Endothelial cell of umbilical vein (primary cell): ENCODE measurements at regions not wholly inside any gene's neighbourhood (a gene's known extent, or its start where the extent isn't known, plus 50 kb on each side); places are given as distances from the start of the nearest gene placed in this dataset.

Experiments
- BruUV-seq: library from RNA; stranded (reverse); fragments of 400-500 nt; replicated peaks from 2 replicates; lab custom pipeline; 2021; lab: Mats Ljungman, UMichigan
- CTCF ChIA-PET: fragments of 300-600, 350-600 bp; sonication (Branson Sonifier 250); formaldehyde crosslinking; loops from one replicate; lab custom pipeline; 2021; ENCODE audit warnings: antibody characterized with exemption, inconsistent platforms; lab: Charles Lee
- POLR2A ChIA-PET: fragments of 300-600, 350-600 bp; sonication (Branson Sonifier 250); formaldehyde crosslinking; loops from one replicate; lab custom pipeline; 2021; ENCODE audit warnings: antibody characterized with exemption, inconsistent platforms; lab: Charles Lee
- DNase-seq: peaks from one replicate; pipeline ENCODE4 v3.0.0-alpha.2; 2011; ENCODE audit warnings: low read depth, low spot score
- FAIRE-seq: peaks from 2 replicates; lab custom pipeline; 2011; peaks lifted over from hg19 to GRCh38; lab: Jason Lieb, UNC
- H2AFZ ChIP-seq: 2 replicates; pipeline ENCODE4 v1.6.0; 2012; ENCODE audit warnings: low read depth, low read length, control low read depth, inconsistent platforms
- H3K27ac ChIP-seq: 2 replicates; pipeline ENCODE4 v1.5.1; 2011; ENCODE audit warnings: low read depth, mild to moderate bottlenecking, control low read depth, low read length, moderate library complexity; ENCODE audit not compliant: insufficient read depth
- H3K27me3 ChIP-seq, 2 experiments: 2 replicates each; pipeline versions ENCODE4 v1.6.0 to v1.6.1; 2011; ENCODE audit warnings: low read length in 2 of 2, mixed read lengths in 1 of 2; ENCODE audit not compliant: control insufficient read depth in 2 of 2, insufficient read depth in 2 of 2
- H3K36me3 ChIP-seq, 2 experiments: 2 replicates in 1 of 2; 3 replicates in 1 of 2; pipeline ENCODE4 v1.5.1; 2011; ENCODE audit warnings: low read length in 2 of 2, mild to moderate bottlenecking in 1 of 2, moderate library complexity in 1 of 2; ENCODE audit not compliant: control insufficient read depth in 2 of 2, insufficient read depth in 2 of 2; ENCODE audit errors: extremely low read depth in 1 of 2
- H3K4me1 ChIP-seq: 3 replicates; pipeline ENCODE4 v1.5.1; 2011; ENCODE audit warnings: mild to moderate bottlenecking, low read length; ENCODE audit not compliant: control insufficient read depth, insufficient read depth; ENCODE audit errors: extremely low read depth
- H3K4me2 ChIP-seq: 2 replicates; pipeline ENCODE4 v1.6.1; 2011; ENCODE audit warnings: low read length, control low read depth, mixed read lengths; ENCODE audit not compliant: insufficient read depth
- H3K4me3 ChIP-seq, 3 experiments: fragments of 200-600 bp in 1 of 3; sonication (generic), shearing (Covaris generic) in 1 of 3; replicated peaks in 1 of 3; 2 replicates each; pipeline ENCODE4 v1.5.1; 2011 to 2016; ENCODE audit warnings: control low read depth in 3 of 3, low read length in 3 of 3, mild to moderate bottlenecking in 2 of 3, inconsistent platforms in 1 of 3, low read depth in 1 of 3, moderate library complexity in 1 of 3; ENCODE audit not compliant: insufficient read depth in 1 of 3
- H3K79me2 ChIP-seq: 2 replicates; pipeline ENCODE4 v1.6.0; 2012; ENCODE audit warnings: low read length, inconsistent platforms; ENCODE audit not compliant: control insufficient read depth, insufficient read depth
- H3K9ac ChIP-seq: replicated peaks from 2 replicates; pipeline ENCODE3; 2011; ENCODE audit warnings: low read length, control low read depth; ENCODE audit not compliant: insufficient read depth; ENCODE audit errors: extremely low read depth
- H3K9me1 ChIP-seq: replicated peaks from 3 replicates; pipeline ENCODE4 v1.6.0; 2011; ENCODE audit warnings: mild to moderate bottlenecking, low read length; ENCODE audit not compliant: control insufficient read depth, insufficient read depth; ENCODE audit errors: extremely low read depth
- H3K9me3 ChIP-seq: replicated peaks from 2 replicates; pipeline ENCODE4 v1.5.1; 2012; ENCODE audit warnings: low read length, inconsistent platforms; ENCODE audit not compliant: control insufficient read depth, insufficient read depth
- H4K20me1 ChIP-seq: replicated peaks from 2 replicates; pipeline ENCODE3; 2011; ENCODE audit warnings: mild to moderate bottlenecking, low read length; ENCODE audit not compliant: control insufficient read depth, insufficient read depth; ENCODE audit errors: extremely low read depth
- CTCF ChIP-seq, 2 donors: IDR thresholded peaks; 1 replicate in 1 of 2; 2 replicates in 1 of 2; pipeline ENCODE4 v1.5.1; 2011; ENCODE audit warnings: low read length in 2 of 2, mild to moderate bottlenecking in 2 of 2, moderate library complexity in 2 of 2, control low read depth in 1 of 2, inconsistent platforms in 1 of 2, low read depth in 1 of 2; ENCODE audit not compliant: insufficient read depth in 1 of 2; ENCODE audit errors: extremely low read depth in 1 of 2
- EZH2 ChIP-seq: IDR thresholded peaks from 2 replicates; pipeline ENCODE4 v1.6.1; 2012; ENCODE audit warnings: borderline replicate concordance, low read depth, mild to moderate bottlenecking, moderate library complexity, low read length, inconsistent platforms; ENCODE audit not compliant: severe bottlenecking
- FOS ChIP-seq: IDR thresholded peaks from 2 replicates; pipeline ENCODE4 v1.6.1; 2011; ENCODE audit warnings: mild to moderate bottlenecking, low read length, moderate library complexity, borderline replicate concordance; ENCODE audit not compliant: insufficient read depth
- GATA2 ChIP-seq: IDR thresholded peaks from 2 replicates; pipeline ENCODE4 v1.7.0; 2011; ENCODE audit warnings: low read depth, mild to moderate bottlenecking, moderate library complexity, mixed read lengths, low read length; ENCODE audit not compliant: insufficient read length, insufficient read depth
- JUN ChIP-seq: IDR thresholded peaks from 2 replicates; pipeline ENCODE4 v1.6.1; 2011; ENCODE audit warnings: borderline replicate concordance, low read depth; ENCODE audit not compliant: insufficient read length, insufficient read depth
- MAX ChIP-seq: IDR thresholded peaks from 2 replicates; pipeline ENCODE4 v1.6.1; 2011; ENCODE audit not compliant: insufficient read depth, insufficient read length
- MYC ChIP-seq: IDR thresholded peaks from one replicate; pipeline ENCODE4 v1.6.1; 2011; ENCODE audit warnings: mild to moderate bottlenecking, low read depth, low read length
- POLR2A ChIP-seq: IDR thresholded peaks from 2 replicates; pipeline ENCODE4 v1.6.1; 2012; ENCODE audit warnings: low read depth, mild to moderate bottlenecking, control low read depth, low read length
- POLR2AphosphoS5 ChIP-seq: IDR thresholded peaks from 2 replicates; pipeline ENCODE4 v1.6.1; 2012; ENCODE audit warnings: low read depth, mild to moderate bottlenecking, control low read depth, low read length, moderate library complexity; ENCODE audit not compliant: insufficient read depth
- dilution Hi-C: fragments of 300-500 bp; cut with MboI; formaldehyde crosslinking; loops from one replicate; pipeline ENCODE4 v1.15.0; 2019; ENCODE audit warnings: low sequenced_read_pairs; ENCODE audit not compliant: extremely low pct_ligation_motif_present
- intact Hi-C: fragments of 100-400 bp; cut with micrococcal nuclease; formaldehyde crosslinking; loops from one replicate; pipeline ENCODE4 v1.10.0; 2022

DNA sequence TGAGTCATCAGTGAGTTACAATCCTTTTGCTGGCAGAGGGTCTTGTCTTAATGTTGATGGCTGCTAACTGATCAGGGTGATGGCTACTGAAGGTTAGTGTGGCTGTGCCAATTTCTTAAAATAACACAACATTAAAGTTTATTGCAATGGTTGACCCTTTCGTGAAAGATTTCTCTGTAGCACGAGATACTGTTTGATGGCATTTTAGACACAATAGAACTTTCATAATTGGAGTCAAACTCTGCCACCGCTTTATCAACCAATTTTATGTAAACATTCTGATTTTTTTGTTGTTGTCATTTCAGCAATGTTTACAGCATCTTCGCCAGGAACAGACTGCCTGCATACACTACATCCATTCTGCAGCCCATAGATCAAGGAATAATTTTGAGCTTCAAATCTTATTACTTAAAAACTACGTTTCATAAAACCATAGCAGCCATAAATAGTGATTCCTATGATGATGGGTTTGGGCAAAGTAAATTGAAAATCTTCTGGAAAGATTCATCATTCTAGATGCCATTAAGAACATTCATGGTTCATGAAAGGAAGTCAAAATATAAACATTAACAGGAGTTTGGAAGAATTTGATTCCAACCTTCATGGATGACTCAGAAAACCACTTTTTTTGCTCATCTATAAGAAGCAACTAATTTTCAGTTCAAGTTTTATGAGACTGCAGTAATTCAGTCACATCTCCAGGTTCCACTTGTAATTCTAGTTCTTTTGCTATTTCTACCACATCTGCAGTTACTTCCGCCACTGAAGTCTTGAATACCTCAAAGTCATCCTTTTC, 85.9 kb downstream of the TYW3 start:
- H3K9me3 ChIP-seq, result no peaks in the 10 kb centered on the region
- TF ChIP-seq GATA2, result no peak
- TF ChIP-seq JUN, result no peak
- TF ChIP-seq POLR2AphosphoS5, result no peak
- TF ChIP-seq FOS, result no peak
- no peak for TF ChIP-seq CTCF (IDR thresholded peaks at IDR 0.05; ENCODE audit: extremely low read depth in 1 of 2, insufficient read depth in 1 of 2, low read depth in 1 of 2, low read length in 2 of 2)
- TF ChIP-seq POLR2A, result no peak
- no peak for TF ChIP-seq MAX
- no peak for TF ChIP-seq EZH2
- TF ChIP-seq MYC, result no peak
- BruUV-seq, result no TSS peak
- no peak overlapping the region for H2AFZ ChIP-seq
- no peaks in the 10 kb centered on the region for H4K20me1 ChIP-seq
- ChIA-PET CTCF (no interaction called here), POLR2A (no interaction called here)
- dilution Hi-C loops (no loop called here), intact Hi-C loops (no loop called here)
- FAIRE-seq (no peak), DNase-seq (no peak)
- H3K79me2 ChIP-seq, result no peaks in the 10 kb centered on the region
- H3K9me1 ChIP-seq, result no peaks in the 10 kb centered on the region
- no peaks in the 10 kb centered on the region for H3K4me1 ChIP-seq
- no peak overlapping the region for H3K27ac ChIP-seq
- H3K4me3 ChIP-seq, result no peak overlapping the region
- no peak overlapping the region for H3K4me2 ChIP-seq
- H3K9ac ChIP-seq, result no peak overlapping the region
- H3K36me3 ChIP-seq, result no peaks in the 10 kb centered on the region
- H3K27me3 ChIP-seq, result no peaks in the 10 kb centered on the region
